ENCODE measurements at regions not wholly inside any gene's neighbourhood (a gene's known extent, or its start where the extent isn't known, plus 50 kb on each side); places are given as distances from the start of the nearest gene placed in this dataset.

DNA sequence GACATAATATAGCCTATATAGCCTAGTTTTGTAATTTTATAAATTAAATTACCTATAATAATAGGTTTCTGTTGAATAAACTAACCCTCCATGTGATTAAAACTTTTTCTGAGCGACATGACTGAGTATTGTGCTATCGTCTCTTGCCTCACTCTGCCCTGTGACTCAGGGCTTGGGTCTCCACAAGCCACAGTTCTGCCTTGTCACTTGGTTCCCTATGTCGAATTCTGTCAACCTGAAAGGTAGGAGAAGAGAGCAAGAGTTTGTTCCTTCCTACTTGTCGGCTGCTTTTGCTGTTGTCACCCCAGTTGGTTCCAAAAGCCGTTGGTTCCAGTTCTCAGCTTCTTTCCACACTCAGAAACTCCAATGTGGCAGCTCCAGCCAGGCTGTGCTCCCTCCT is 285.9 kb downstream of the PSAT1 start:
- no peak for DNase-seq (ENCODE audit: low read depth)
- no peak for TF ChIP-seq CTCF (IDR thresholded peaks at IDR 0.05; ENCODE audit: insufficient read depth, low read length)
- no peak overlapping the region for H3K4me3 ChIP-seq (ENCODE audit: low read depth, low read length)

- DNase-seq (ENCODE audit: low read depth) = no peak
- H3K4me3 ChIP-seq (ENCODE audit: low read depth, low read length) = no peak overlapping the region
- no peak for TF ChIP-seq CTCF (IDR thresholded peaks at IDR 0.05; ENCODE audit: insufficient read depth, low read length)
Measured at GRCh38 chr9:78584589-78584988, 287.7 kb downstream of the PSAT1 start.

- TF ChIP-seq CTCF (IDR thresholded peaks at IDR 0.05; ENCODE audit: insufficient read depth, low read length) = no peak
- no peak for DNase-seq (ENCODE audit: low read depth)
- H3K4me3 ChIP-seq (ENCODE audit: low read depth, low read length) = no peak overlapping the region
Measured at GRCh38 chr9:78585909-78586308, 289.0 kb downstream of the PSAT1 start.

GRCh38 chr9:78590068-78590467 is 293.1 kb downstream of the PSAT1 start:
- H3K4me3 ChIP-seq (ENCODE audit: low read depth, low read length) = no peak overlapping the region
- no peak for DNase-seq (ENCODE audit: low read depth)
- TF ChIP-seq CTCF (IDR thresholded peaks at IDR 0.05; ENCODE audit: insufficient read depth, low read length) = no peak

DNA sequence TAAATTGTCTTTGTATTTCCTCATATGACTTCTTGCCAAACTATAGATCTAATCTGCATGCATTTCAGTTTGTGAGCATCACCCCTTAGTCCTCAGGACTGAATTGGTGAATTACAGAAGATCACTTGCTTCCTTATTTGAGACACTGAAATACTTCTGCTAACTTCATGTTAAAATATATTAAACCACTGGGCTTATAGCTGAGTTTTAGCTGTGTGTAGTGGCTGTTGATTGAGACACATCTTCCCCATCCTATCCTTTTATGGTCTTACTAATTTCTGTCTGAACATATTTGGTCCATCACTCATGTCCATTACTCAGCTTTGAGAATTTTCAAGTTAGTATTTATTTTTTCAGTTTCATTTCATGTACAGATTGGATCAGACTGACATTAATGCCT is 295.9 kb downstream of the PSAT1 start:
- TF ChIP-seq CTCF (IDR thresholded peaks at IDR 0.05; ENCODE audit: insufficient read depth, low read length) = no peak
- no peak overlapping the region for H3K4me3 ChIP-seq (ENCODE audit: low read depth, low read length)
- DNase-seq (ENCODE audit: low read depth) = no peak

GRCh38 chr9:78595200-78595945 is 298.4 kb downstream of the PSAT1 start:
- no peak for DNase-seq (ENCODE audit: low read depth)
- TF ChIP-seq CTCF (IDR thresholded peaks at IDR 0.05; ENCODE audit: insufficient read depth, low read length) = no peak
- H3K4me3 ChIP-seq (ENCODE audit: low read depth, low read length) = no peak overlapping the region

DNA sequence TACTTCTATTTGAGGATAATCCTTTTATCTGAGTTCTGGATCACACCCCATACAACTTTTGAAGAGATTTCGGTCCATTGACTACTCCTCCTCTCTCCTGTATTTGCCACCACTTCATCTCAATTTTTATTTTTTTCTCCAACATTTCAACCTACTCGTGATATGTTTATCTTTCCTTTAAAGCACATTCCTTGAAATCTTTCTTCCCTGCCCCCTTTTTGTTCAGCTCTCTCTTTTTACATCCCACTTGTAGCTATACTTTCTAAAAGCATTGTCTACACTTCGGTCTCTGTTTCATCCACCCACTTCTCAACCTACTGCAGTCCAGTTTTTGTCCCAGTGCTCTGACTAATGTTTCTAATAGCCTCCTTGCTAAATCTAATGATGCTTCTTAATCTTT is 299.4 kb downstream of the PSAT1 start:
- TF ChIP-seq CTCF (IDR thresholded peaks at IDR 0.05; ENCODE audit: insufficient read depth, low read length) = no peak
- H3K4me3 ChIP-seq (ENCODE audit: low read depth, low read length) = no peak overlapping the region
- DNase-seq (ENCODE audit: low read depth) = no peak

Measured in fibroblast of the aortic adventitia (primary cell).